IMR-90 (cell line): ENCODE measurements at regions not wholly inside any gene's neighbourhood (a gene's known extent, or its start where the extent isn't known, plus 50 kb on each side); places are given as distances from the start of the nearest gene placed in this dataset.

Source experiments
- ATAC-seq: fragments of 200-7000 bp; cut with Tn5 transposase; 2 replicates; pipeline ENCODE4 v1.9.1; 2020; ENCODE audit warnings: low read depth, mild to moderate bottlenecking, moderate library complexity
- BruUV-seq: library from RNA; stranded (reverse); fragments of 400-500 nt; replicated peaks from 2 replicates; lab custom pipeline; 2021; lab: Mats Ljungman, UMichigan
- CTCF ChIA-PET: fragments of 300-600 bp; formaldehyde crosslinking; extraction: SDS; loops from one replicate; lab custom pipeline; 2021; ENCODE audit warnings: antibody characterized with exemption; lab: Yijun Ruan, JAX
- POLR2A ChIA-PET: fragments of 300-600 bp; sonication (Branson Sonifier 250); formaldehyde crosslinking; loops from one replicate; lab custom pipeline; 2022; ENCODE audit warnings: antibody characterized with exemption; ENCODE audit not compliant: unreplicated experiment; lab: Charles Lee
- DNase-seq: peaks from one replicate; pipeline ENCODE4 v3.0.0; 2013
- H2AFZ ChIP-seq: replicated peaks from 2 replicates; pipeline ENCODE3; 2013; ENCODE audit warnings: low read length, mild to moderate bottlenecking; ENCODE audit not compliant: poor library complexity
- H2AK5ac ChIP-seq: 2 replicates; pipeline ENCODE4 v1.6.1; 2013; ENCODE audit warnings: low read depth, low read length, inconsistent platforms
- H2AK9ac ChIP-seq: replicated peaks from 2 replicates; pipeline ENCODE3; 2013; ENCODE audit warnings: mild to moderate bottlenecking, low read depth, low read length, moderate library complexity; ENCODE audit not compliant: poor library complexity
- H2BK120ac ChIP-seq: 2 replicates; pipeline ENCODE4 v1.6.1; 2013; ENCODE audit warnings: low read depth, low read length, inconsistent platforms
- H2BK15ac ChIP-seq: 3 replicates; pipeline ENCODE4 v1.6.1; 2013; ENCODE audit warnings: low read depth, low read length, inconsistent platforms
- H2BK20ac ChIP-seq: 2 replicates; pipeline ENCODE4 v1.6.1; 2013; ENCODE audit warnings: low read depth, mild to moderate bottlenecking, inconsistent platforms, low read length, moderate library complexity
- H2BK5ac ChIP-seq: 2 replicates; pipeline ENCODE4 v1.6.1; 2013; ENCODE audit warnings: mild to moderate bottlenecking, low read depth, low read length, inconsistent platforms; ENCODE audit not compliant: poor library complexity, severe bottlenecking
- H3K14ac ChIP-seq: replicated peaks from 2 replicates; pipeline ENCODE4 v1.6.1; 2013; ENCODE audit warnings: low read depth, low read length, inconsistent platforms
- H3K18ac ChIP-seq: 2 replicates; pipeline ENCODE4 v1.6.1; 2013; ENCODE audit warnings: low read depth, low read length, control low read depth
- H3K23ac ChIP-seq: 2 replicates; pipeline ENCODE4 v1.6.1; 2013; ENCODE audit warnings: low read depth, low read length, inconsistent platforms
- H3K27ac ChIP-seq: 2 replicates; pipeline ENCODE4 v1.5.1; 2013; ENCODE audit warnings: mild to moderate bottlenecking, control low read depth, low read length; ENCODE audit not compliant: insufficient read depth
- H3K27me3 ChIP-seq: 2 replicates; pipeline ENCODE4 v1.6.1; 2013; ENCODE audit warnings: low read length; ENCODE audit not compliant: control insufficient read depth, insufficient read depth
- H3K36me3 ChIP-seq: 2 replicates; pipeline ENCODE4 v1.6.1; 2013; ENCODE audit warnings: low read length, mixed read lengths; ENCODE audit not compliant: control insufficient read depth, insufficient read depth
- H3K4ac ChIP-seq: 2 replicates; pipeline ENCODE4 v1.6.1; 2013; ENCODE audit warnings: low read depth, low read length, inconsistent platforms
- H3K4me1 ChIP-seq: 2 replicates; pipeline ENCODE4 v1.6.1; 2013; ENCODE audit warnings: low read length, mixed read lengths; ENCODE audit not compliant: control insufficient read depth, insufficient read depth
- H3K4me2 ChIP-seq: 2 replicates; pipeline ENCODE4 v1.6.1; 2013; ENCODE audit warnings: low read depth, mild to moderate bottlenecking, control low read depth, low read length, moderate library complexity
- H3K4me3 ChIP-seq: 2 replicates; pipeline ENCODE4 v1.5.1; 2013; ENCODE audit warnings: low read depth, mild to moderate bottlenecking, control low read depth, low read length, moderate library complexity; ENCODE audit not compliant: insufficient read depth
- H3K56ac ChIP-seq: 2 replicates; pipeline ENCODE4 v1.6.1; 2013; ENCODE audit warnings: low read length, inconsistent platforms; ENCODE audit not compliant: insufficient read depth; ENCODE audit errors: extremely low read depth
- H3K79me1 ChIP-seq, 2 experiments: 2 replicates each; pipeline ENCODE4 v1.6.1; 2013; ENCODE audit warnings: low read length in 2 of 2, inconsistent platforms in 1 of 2, low read depth in 1 of 2
- H3K9ac ChIP-seq: 2 replicates; pipeline ENCODE4 v1.6.1; 2013; ENCODE audit warnings: low read depth, low read length, control low read depth
- H3K9me1 ChIP-seq: 2 replicates; pipeline ENCODE4 v1.6.1; 2013; ENCODE audit warnings: low read length, inconsistent platforms; ENCODE audit not compliant: insufficient read depth
- H3K9me3 ChIP-seq: 2 replicates; pipeline ENCODE4 v1.6.1; 2013; ENCODE audit warnings: low read length; ENCODE audit not compliant: control insufficient read depth, insufficient read depth
- H4K20me1 ChIP-seq: 2 replicates; pipeline ENCODE4 v1.6.1; 2013; ENCODE audit warnings: low read length, inconsistent platforms; ENCODE audit not compliant: insufficient read depth
- H4K5ac ChIP-seq: 2 replicates; pipeline ENCODE4 v1.6.1; 2013; ENCODE audit warnings: mild to moderate bottlenecking, low read depth, low read length, control low read depth
- H4K8ac ChIP-seq, 2 experiments: 2 replicates each; pipeline ENCODE4 v1.6.1; 2013; ENCODE audit warnings: low read depth in 2 of 2, low read length in 2 of 2, control low read depth in 1 of 2, inconsistent platforms in 1 of 2
- H4K91ac ChIP-seq: 2 replicates; pipeline ENCODE4 v1.6.1; 2013; ENCODE audit warnings: low read depth, low read length, inconsistent platforms; ENCODE audit not compliant: insufficient read depth
- BHLHE40 ChIP-seq: fragments of 150-350 bp; IDR thresholded peaks from 2 replicates; pipeline ENCODE4 v1.6.1; 2016; ENCODE audit warnings: mild to moderate bottlenecking, low read depth, low read length
- CEBPB ChIP-seq: IDR thresholded peaks from 2 replicates; pipeline ENCODE4 v1.6.1; 2012; ENCODE audit warnings: low read depth, low read length, improper control_type of control experiment
- CHD1 ChIP-seq: IDR thresholded peaks from 2 replicates; pipeline ENCODE4 v1.6.1; 2012; ENCODE audit warnings: low read depth, low read length, improper control_type of control experiment
- FOS ChIP-seq: fragments of 150-350 bp; IDR thresholded peaks from 2 replicates; pipeline ENCODE4 v1.6.1; 2016; ENCODE audit warnings: low read depth, low read length
- MAFK ChIP-seq: IDR thresholded peaks from 2 replicates; pipeline ENCODE4 v1.6.1; 2012; ENCODE audit warnings: low read depth, low read length, improper control_type of control experiment
- MAZ ChIP-seq: IDR thresholded peaks from 2 replicates; pipeline ENCODE4 v1.6.1; 2012; ENCODE audit warnings: low read depth, mild to moderate bottlenecking, low read length, improper control_type of control experiment, moderate library complexity, borderline replicate concordance
- MXI1 ChIP-seq: IDR thresholded peaks from 2 replicates; pipeline ENCODE4 v1.6.1; 2012; ENCODE audit warnings: low read depth, mild to moderate bottlenecking, low read length, moderate library complexity, borderline replicate concordance
- NFE2L2 ChIP-seq: fragments of 150-350 bp; IDR thresholded peaks from 2 replicates; pipeline ENCODE4 v1.6.1; 2016; ENCODE audit warnings: low read depth, mild to moderate bottlenecking, low read length
- POLR2A ChIP-seq: IDR thresholded peaks from 2 replicates; pipeline ENCODE4 v1.6.1; 2012; ENCODE audit warnings: mild to moderate bottlenecking, low read depth, low read length
- RAD21 ChIP-seq: IDR thresholded peaks from 2 replicates; pipeline ENCODE4 v1.6.1; 2012; ENCODE audit warnings: low read length, improper control_type of control experiment
- RCOR1 ChIP-seq: IDR thresholded peaks from 2 replicates; pipeline ENCODE4 v1.6.1; 2012; ENCODE audit warnings: mild to moderate bottlenecking, low read length, improper control_type of control experiment; ENCODE audit not compliant: insufficient replicate concordance
- RFX5 ChIP-seq: IDR thresholded peaks from 2 replicates; pipeline ENCODE4 v1.8.0; 2012; ENCODE audit warnings: low read depth, mild to moderate bottlenecking, low read length, moderate library complexity
- SMC3 ChIP-seq: fragments of 150-350 bp; IDR thresholded peaks from 2 replicates; pipeline ENCODE4 v1.6.1; 2016; ENCODE audit warnings: low read depth, mild to moderate bottlenecking, antibody characterized with exemption, low read length, moderate library complexity
- WGBS, 2 experiments: methylation state at CpG; one replicate each; pipeline versions ENCODE4 v1.1.5 to v1.1.7; 2013; ENCODE audit warnings: missing lambda C conversion rate in 2 of 2; ENCODE audit not compliant: insufficient read length in 1 of 2; ENCODE audit errors: extremely low coverage in 2 of 2; 5-methylcytosine and 5-hydroxymethylcytosine counted together
- dilution Hi-C: fragments of 300-500 bp; cut with HindIII; formaldehyde crosslinking; loops from one replicate; pipeline ENCODE4 v1.14.3; 2018; ENCODE audit warnings: low sequenced_read_pairs; ENCODE audit not compliant: unreplicated experiment
- in situ Hi-C: fragments of 300-500 bp; cut with MboI; formaldehyde crosslinking; loops from 3 replicates; pipeline ENCODE4 v1.14.3; 2019; ENCODE audit warnings: low sequenced_read_pairs, inconsistent platforms, mixed read lengths
- intact Hi-C: fragments of 100-400 bp; cut with micrococcal nuclease; formaldehyde crosslinking; loops from 2 replicates; pipeline ENCODE4 v1.10.0; 2022
- TF ChIP-seq, protein P1 (sequence below): conservative IDR thresholded peaks from 2 replicates; pipeline ENCODE4 v1.5.1; 2012; ENCODE audit warnings: mild to moderate bottlenecking, low read depth, low read length, improper control_type of control experiment
- TF ChIP-seq, protein P2 (sequence below): fragments of 150-350 bp; IDR thresholded peaks from 2 replicates; pipeline ENCODE4 v1.6.1; 2016; ENCODE audit warnings: low read depth, mild to moderate bottlenecking, low read length, moderate library complexity, borderline replicate concordance
- TF ChIP-seq, protein P3 (sequence below): fragments of 150-350 bp; IDR thresholded peaks from 2 replicates; pipeline ENCODE4 v1.6.1; 2017; ENCODE audit warnings: mild to moderate bottlenecking, antibody characterized with exemption, low read length, low read depth

DNA sequence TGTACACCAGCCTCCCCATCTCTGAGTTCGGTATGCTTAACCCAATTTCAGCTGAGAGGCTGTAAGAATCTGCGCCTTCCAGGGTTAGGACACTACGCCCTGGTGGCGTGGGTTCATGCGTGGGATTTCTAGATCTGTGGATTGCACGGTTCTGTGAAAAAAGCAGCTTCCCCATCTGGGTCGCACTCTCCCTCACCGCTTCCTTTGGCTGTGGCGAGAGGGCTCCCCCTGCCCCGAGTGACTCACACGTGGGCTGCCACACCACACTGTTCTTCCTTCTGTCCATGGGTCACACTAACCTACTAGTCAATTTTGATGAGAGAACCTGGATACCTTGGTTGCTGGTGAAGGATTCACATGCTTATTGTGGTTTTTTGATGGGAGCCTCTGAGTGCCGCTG, 256.0 kb upstream of the MAF start:
- ChIA-PET POLR2A (no interaction called here), CTCF (no interaction called here)
- Histone ChIP-seq H3K23ac (no peak overlapping the region), H3K9ac (no peak overlapping the region), H2AK9ac (no peak overlapping the region), H3K18ac (no peak overlapping the region), H3K79me1 (no peaks in the 10 kb centered on the region), H2AK5ac (no peak overlapping the region), H3K9me3 (peaks cover 10% of the 10 kb centered on the region), H2AFZ (no peak overlapping the region), H3K4me3 (no peak overlapping the region), H4K20me1 (no peaks in the 10 kb centered on the region), H3K4me1 (no peaks in the 10 kb centered on the region), H4K8ac (no peak overlapping the region), H3K36me3 (no peaks in the 10 kb centered on the region), H2BK5ac (no peak overlapping the region), H2BK15ac (no peak overlapping the region), H3K4ac (no peak overlapping the region), H3K27me3 (no peaks in the 10 kb centered on the region), H4K91ac (no peak overlapping the region), H2BK120ac (no peak overlapping the region), H3K14ac (no peak overlapping the region), H4K5ac (no peak overlapping the region), H3K27ac (no peak overlapping the region), H3K56ac (no peak overlapping the region), H2BK20ac (no peak overlapping the region), H3K9me1 (no peaks in the 10 kb centered on the region), H3K4me2 (no peak overlapping the region)
- WGBS, 2 experiments, result no CpG with 5 or more reads among the region's 12 CpGs
- TF ChIP-seq, protein P1, sequence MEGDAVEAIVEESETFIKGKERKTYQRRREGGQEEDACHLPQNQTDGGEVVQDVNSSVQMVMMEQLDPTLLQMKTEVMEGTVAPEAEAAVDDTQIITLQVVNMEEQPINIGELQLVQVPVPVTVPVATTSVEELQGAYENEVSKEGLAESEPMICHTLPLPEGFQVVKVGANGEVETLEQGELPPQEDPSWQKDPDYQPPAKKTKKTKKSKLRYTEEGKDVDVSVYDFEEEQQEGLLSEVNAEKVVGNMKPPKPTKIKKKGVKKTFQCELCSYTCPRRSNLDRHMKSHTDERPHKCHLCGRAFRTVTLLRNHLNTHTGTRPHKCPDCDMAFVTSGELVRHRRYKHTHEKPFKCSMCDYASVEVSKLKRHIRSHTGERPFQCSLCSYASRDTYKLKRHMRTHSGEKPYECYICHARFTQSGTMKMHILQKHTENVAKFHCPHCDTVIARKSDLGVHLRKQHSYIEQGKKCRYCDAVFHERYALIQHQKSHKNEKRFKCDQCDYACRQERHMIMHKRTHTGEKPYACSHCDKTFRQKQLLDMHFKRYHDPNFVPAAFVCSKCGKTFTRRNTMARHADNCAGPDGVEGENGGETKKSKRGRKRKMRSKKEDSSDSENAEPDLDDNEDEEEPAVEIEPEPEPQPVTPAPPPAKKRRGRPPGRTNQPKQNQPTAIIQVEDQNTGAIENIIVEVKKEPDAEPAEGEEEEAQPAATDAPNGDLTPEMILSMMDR, result no peak
- TF ChIP-seq, protein P2, sequence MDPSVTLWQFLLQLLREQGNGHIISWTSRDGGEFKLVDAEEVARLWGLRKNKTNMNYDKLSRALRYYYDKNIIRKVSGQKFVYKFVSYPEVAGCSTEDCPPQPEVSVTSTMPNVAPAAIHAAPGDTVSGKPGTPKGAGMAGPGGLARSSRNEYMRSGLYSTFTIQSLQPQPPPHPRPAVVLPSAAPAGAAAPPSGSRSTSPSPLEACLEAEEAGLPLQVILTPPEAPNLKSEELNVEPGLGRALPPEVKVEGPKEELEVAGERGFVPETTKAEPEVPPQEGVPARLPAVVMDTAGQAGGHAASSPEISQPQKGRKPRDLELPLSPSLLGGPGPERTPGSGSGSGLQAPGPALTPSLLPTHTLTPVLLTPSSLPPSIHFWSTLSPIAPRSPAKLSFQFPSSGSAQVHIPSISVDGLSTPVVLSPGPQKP, result no peak
- TF ChIP-seq CHD1 (no peak), FOS (no peak), MAZ (no peak), RFX5 (no peak), RCOR1 (no peak), SMC3 (no peak), MXI1 (no peak), CEBPB (no peak), MAFK (no peak), POLR2A (no peak), BHLHE40 (no peak), NFE2L2 (no peak), RAD21 (no peak)
- TF ChIP-seq, protein P3, sequence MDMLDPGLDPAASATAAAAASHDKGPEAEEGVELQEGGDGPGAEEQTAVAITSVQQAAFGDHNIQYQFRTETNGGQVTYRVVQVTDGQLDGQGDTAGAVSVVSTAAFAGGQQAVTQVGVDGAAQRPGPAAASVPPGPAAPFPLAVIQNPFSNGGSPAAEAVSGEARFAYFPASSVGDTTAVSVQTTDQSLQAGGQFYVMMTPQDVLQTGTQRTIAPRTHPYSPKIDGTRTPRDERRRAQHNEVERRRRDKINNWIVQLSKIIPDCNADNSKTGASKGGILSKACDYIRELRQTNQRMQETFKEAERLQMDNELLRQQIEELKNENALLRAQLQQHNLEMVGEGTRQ, result no peak
- dilution Hi-C loops, result no loop called here
- intact Hi-C loops, result no loop called here
- no peak for DNase-seq
- in situ Hi-C loops, result no loop called here
- BruUV-seq, result no TSS peak
- no peak for ATAC-seq
